Trophoblast cell (in vitro differentiated cells and primary cell): ENCODE measurements at regions not wholly inside any gene's neighbourhood (a gene's known extent, or its start where the extent isn't known, plus 50 kb on each side); places are given as distances from the start of the nearest gene placed in this dataset.

Source experiments
- DNase-seq, 2 donors: peaks; one replicate each; pipeline ENCODE4 v3.0.0-alpha.2; 2016
- H2AFZ ChIP-seq: 2 replicates; pipeline ENCODE4 v1.6.1; 2013; ENCODE audit warnings: low read length, moderate library complexity, mild to moderate bottlenecking; ENCODE audit not compliant: insufficient read depth, poor library complexity
- H2AK5ac ChIP-seq: 2 replicates; pipeline ENCODE4 v1.6.1; 2013; ENCODE audit warnings: mild to moderate bottlenecking, low read length
- H2BK120ac ChIP-seq: 2 replicates; pipeline ENCODE4 v1.6.1; 2013; ENCODE audit warnings: low read length, mild to moderate bottlenecking, moderate library complexity; ENCODE audit not compliant: insufficient read depth, poor library complexity
- H2BK12ac ChIP-seq: 2 replicates; pipeline ENCODE4 v1.6.1; 2013; ENCODE audit warnings: mild to moderate bottlenecking, low read length, moderate library complexity
- H2BK5ac ChIP-seq: 2 replicates; pipeline ENCODE4 v1.6.1; 2013; ENCODE audit warnings: low read length, low read depth, moderate library complexity, mild to moderate bottlenecking; ENCODE audit not compliant: poor library complexity
- H3K14ac ChIP-seq: 2 replicates; pipeline ENCODE4 v1.6.1; 2013; ENCODE audit warnings: mild to moderate bottlenecking, low read length
- H3K18ac ChIP-seq: 2 replicates; pipeline ENCODE4 v1.6.1; 2013; ENCODE audit warnings: mild to moderate bottlenecking, low read length
- H3K23ac ChIP-seq: 2 replicates; pipeline ENCODE4 v1.6.1; 2013; ENCODE audit warnings: low read length
- H3K27ac ChIP-seq: 2 replicates; pipeline ENCODE4 v1.5.1; 2013; ENCODE audit warnings: low read depth, mild to moderate bottlenecking, inconsistent platforms, low read length, moderate library complexity
- H3K27me3 ChIP-seq: 2 replicates; pipeline ENCODE4 v1.6.1; 2013; ENCODE audit warnings: inconsistent platforms, mild to moderate bottlenecking, low read length, moderate library complexity; ENCODE audit not compliant: insufficient read depth
- H3K36me3 ChIP-seq, 2 experiments: 1 replicate in 1 of 2; 2 replicates in 1 of 2; pipeline ENCODE4 v1.6.1; 2013; ENCODE audit warnings: low read length in 2 of 2, mild to moderate bottlenecking in 2 of 2, moderate library complexity in 1 of 2; ENCODE audit not compliant: insufficient read depth in 2 of 2, control insufficient read depth in 1 of 2
- H3K4ac ChIP-seq: 2 replicates; pipeline ENCODE4 v1.6.1; 2013; ENCODE audit warnings: low read depth, mild to moderate bottlenecking, low read length, moderate library complexity
- H3K4me1 ChIP-seq, 2 experiments: 1 replicate in 1 of 2; 2 replicates in 1 of 2; pipeline ENCODE4 v1.6.1; 2013; ENCODE audit warnings: low read length in 2 of 2, mild to moderate bottlenecking in 2 of 2, moderate library complexity in 1 of 2; ENCODE audit not compliant: insufficient read depth in 2 of 2, control insufficient read depth in 1 of 2
- H3K4me2 ChIP-seq: 2 replicates; pipeline ENCODE4 v1.6.1; 2013; ENCODE audit warnings: inconsistent platforms, mild to moderate bottlenecking, low read length, moderate library complexity
- H3K4me3 ChIP-seq: 2 replicates; pipeline ENCODE4 v1.5.1; 2013; ENCODE audit warnings: mild to moderate bottlenecking, low read depth, low read length, inconsistent platforms
- H3K79me1 ChIP-seq: one replicate; pipeline ENCODE4 v1.6.1; 2013; ENCODE audit warnings: low read length
- H3K79me2 ChIP-seq: 2 replicates; pipeline ENCODE4 v1.6.1; 2013; ENCODE audit warnings: low read length, mild to moderate bottlenecking; ENCODE audit not compliant: control insufficient read depth, insufficient read depth, poor library complexity
- H3K9ac ChIP-seq: 2 replicates; pipeline ENCODE4 v1.6.1; 2013; ENCODE audit warnings: mild to moderate bottlenecking, low read length
- H3K9me3 ChIP-seq: 2 replicates; pipeline ENCODE4 v1.6.1; 2013; ENCODE audit warnings: low read depth, mild to moderate bottlenecking, control low read depth, inconsistent platforms, low read length; ENCODE audit not compliant: insufficient read depth
- H4K12ac ChIP-seq: 2 replicates; pipeline ENCODE4 v1.6.1; 2013; ENCODE audit warnings: low read depth, mild to moderate bottlenecking, low read length, moderate library complexity
- H4K8ac ChIP-seq: 2 replicates; pipeline ENCODE4 v1.6.1; 2013; ENCODE audit warnings: low read depth, mild to moderate bottlenecking, low read length, moderate library complexity
- H4K91ac ChIP-seq: one replicate; pipeline ENCODE4 v1.6.1; 2013; ENCODE audit warnings: low read depth, mild to moderate bottlenecking, low read length, moderate library complexity
- WGBS: extraction: QIAGEN DNeasy Blood & Tissue Kit; methylation state at CpG from one replicate; pipeline ENCODE4 v1.1.7; 2013; ENCODE audit warnings: missing lambda C conversion rate; ENCODE audit not compliant: insufficient read length, insufficient coverage; ENCODE audit errors: extremely low coverage; 5-methylcytosine and 5-hydroxymethylcytosine counted together

- H3K23ac ChIP-seq, result no peak overlapping the region
- H3K4me3 ChIP-seq, result no peak overlapping the region
- peaks cover 6% of the 10 kb centered on the region for H3K9me3 ChIP-seq
- H4K91ac ChIP-seq, result no peak overlapping the region
- H3K9ac ChIP-seq, result no peak overlapping the region
- no peak overlapping the region for H4K12ac ChIP-seq
- H3K4ac ChIP-seq, result no peak overlapping the region
- no peak overlapping the region for H3K14ac ChIP-seq
- H3K18ac ChIP-seq, result no peak overlapping the region
- H3K27me3 ChIP-seq, result peaks cover 27% of the 10 kb centered on the region
- no peak for DNase-seq
- no CpG with 5 or more reads among the region's 3 CpGs for WGBS
- H3K79me2 ChIP-seq, result no peaks in the 10 kb centered on the region
- H3K36me3 ChIP-seq, result no peaks in the 10 kb centered on the region
- no peak overlapping the region for H3K4me2 ChIP-seq
- no peak overlapping the region for H2BK12ac ChIP-seq
- no peak overlapping the region for H3K27ac ChIP-seq
- no peak overlapping the region for H2BK5ac ChIP-seq
- no peak overlapping the region for H4K8ac ChIP-seq
- H2BK120ac ChIP-seq, result no peak overlapping the region
- no peak overlapping the region for H2AK5ac ChIP-seq
- H3K79me1 ChIP-seq, result no peaks in the 10 kb centered on the region
- H3K4me1 ChIP-seq, result peaks cover 3% of the 10 kb centered on the region in 2 experiments
- H2AFZ ChIP-seq, result no peak overlapping the region
These were observed 164.1 kb downstream of the TBXT start for GRCh38 chr6:166003569-166003968.

- Histone ChIP-seq H2BK12ac (no peak overlapping the region), H3K9me3 (peaks cover 6% of the 10 kb centered on the region), H2BK120ac (no peak overlapping the region), H4K12ac (no peak overlapping the region), H3K36me3 (no peaks in the 10 kb centered on the region), H3K27me3 (peaks cover 9% of the 10 kb centered on the region), H3K79me1 (no peaks in the 10 kb centered on the region), H4K91ac (no peak overlapping the region), H2BK5ac (no peak overlapping the region), H3K18ac (no peak overlapping the region), H4K8ac (no peak overlapping the region), H3K14ac (no peak overlapping the region), H2AFZ (no peak overlapping the region), H3K4me2 (no peak overlapping the region), H3K4me1 (peaks cover 0 to 3% of the 10 kb centered on the region in 2 experiments), H3K4me3 (no peak overlapping the region), H3K9ac (no peak overlapping the region), H3K79me2 (no peaks in the 10 kb centered on the region), H2AK5ac (no peak overlapping the region), H3K27ac (no peak overlapping the region), H3K4ac (no peak overlapping the region), H3K23ac (no peak overlapping the region)
- no CpG with 5 or more reads among the region's 9 CpGs for WGBS
- DNase-seq, result no peak
These were observed 166.3 kb downstream of the TBXT start for GRCh38 chr6:166001359-166001758.

GRCh38 chr6:165999279-165999678 is 168.4 kb downstream of the TBXT start:
- Histone ChIP-seq H3K79me1 (no peaks in the 10 kb centered on the region), H2BK120ac (no peak overlapping the region), H4K8ac (no peak overlapping the region), H3K4ac (no peak overlapping the region), H3K14ac (no peak overlapping the region), H4K12ac (no peak overlapping the region), H2BK5ac (no peak overlapping the region), H3K4me3 (no peak overlapping the region), H3K79me2 (no peaks in the 10 kb centered on the region), H3K4me1 (no peaks in the 10 kb centered on the region), H4K91ac (no peak overlapping the region), H3K9ac (no peak overlapping the region), H2AFZ (no peak overlapping the region), H2AK5ac (no peak overlapping the region), H3K4me2 (no peak overlapping the region), H2BK12ac (no peak overlapping the region), H3K18ac (no peak overlapping the region), H3K23ac (no peak overlapping the region), H3K27me3 (no peaks in the 10 kb centered on the region), H3K9me3 (no peaks in the 10 kb centered on the region), H3K36me3 (no peaks in the 10 kb centered on the region), H3K27ac (no peak overlapping the region)
- DNase-seq, result no peak
- no CpG with 5 or more reads among the region's 8 CpGs for WGBS

GRCh38 chr6:165998072-165998471 is 169.6 kb downstream of the TBXT start:
- H3K9me3 ChIP-seq, result no peaks in the 10 kb centered on the region
- no CpG with 5 or more reads among the region's 3 CpGs for WGBS
- H3K23ac ChIP-seq, result no peak overlapping the region
- no peak overlapping the region for H3K27ac ChIP-seq
- no peak overlapping the region for H3K14ac ChIP-seq
- no peaks in the 10 kb centered on the region for H3K36me3 ChIP-seq
- H4K91ac ChIP-seq, result no peak overlapping the region
- no peaks in the 10 kb centered on the region for H3K79me2 ChIP-seq
- no peak overlapping the region for H3K4me3 ChIP-seq
- H4K12ac ChIP-seq, result no peak overlapping the region
- H2BK12ac ChIP-seq, result no peak overlapping the region
- no peaks in the 10 kb centered on the region for H3K27me3 ChIP-seq
- no peak overlapping the region for H2AFZ ChIP-seq
- no peak overlapping the region for H4K8ac ChIP-seq
- H3K79me1 ChIP-seq, result no peaks in the 10 kb centered on the region
- H2BK120ac ChIP-seq, result no peak overlapping the region
- H2BK5ac ChIP-seq, result no peak overlapping the region
- H2AK5ac ChIP-seq, result no peak overlapping the region
- DNase-seq, result no peak
- no peak overlapping the region for H3K18ac ChIP-seq
- no peak overlapping the region for H3K4me2 ChIP-seq
- H3K4me1 ChIP-seq, result no peaks in the 10 kb centered on the region
- H3K9ac ChIP-seq, result no peak overlapping the region
- H3K4ac ChIP-seq, result no peak overlapping the region
